Stomach (tissue), 4 donors: ENCODE measurements at regions not wholly inside any gene's neighbourhood (a gene's known extent, or its start where the extent isn't known, plus 50 kb on each side); places are given as distances from the start of the nearest gene placed in this dataset.

ENCODE experiments used
- CTCF ChIP-seq, 7 experiments: fragments of 450-650 bp in 4 of 7; fragments of 200-600 bp in 3 of 7; sonication (generic) in 3 of 7; IDR thresholded peaks; one replicate each; pipeline ENCODE4 v1.5.1; 2016 to 2019; ENCODE audit warnings: antibody characterized with exemption in 7 of 7, control low read depth in 2 of 7, mild to moderate bottlenecking in 1 of 7
- POLR2A ChIP-seq, 4 donors: fragments of 450-650 bp; IDR thresholded peaks; one replicate each; pipeline ENCODE4 v1.6.1; 2016; ENCODE audit warnings: antibody characterized with exemption in 4 of 4, control low read depth in 2 of 4, mild to moderate bottlenecking in 1 of 4, moderate library complexity in 1 of 4
- POLR2AphosphoS5 ChIP-seq, 3 donors: sonication (generic); formaldehyde crosslinking; IDR thresholded peaks; one replicate each; pipeline ENCODE4 v1.6.1; 2016; ENCODE audit warnings: antibody characterized with exemption in 3 of 3

DNA sequence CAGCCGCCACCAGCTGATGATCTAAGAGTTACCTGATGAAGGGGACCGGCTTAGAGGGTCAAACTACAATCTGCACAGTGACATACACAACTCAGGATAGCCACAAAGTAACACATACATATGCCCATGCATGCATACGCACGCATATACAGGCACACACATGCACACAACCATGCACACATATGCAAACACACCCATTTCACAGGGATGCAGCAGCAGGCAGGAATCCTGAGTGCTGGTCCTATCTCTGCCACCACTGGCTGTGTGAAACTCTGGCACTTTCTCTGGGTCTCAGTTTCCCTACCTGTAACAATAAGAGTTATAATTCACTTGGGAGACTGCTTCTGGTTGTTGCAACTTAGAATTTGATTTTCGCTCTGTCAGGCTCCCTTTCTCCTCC, 520.2 kb downstream of the PTPRU start:
- TF ChIP-seq CTCF (IDR thresholded peaks at IDR 0.05) (no peak), POLR2AphosphoS5 (IDR thresholded peaks at IDR 0.05) (no peak), POLR2A (IDR thresholded peaks at IDR 0.05) (no peak)
